ENCODE measurements at regions not wholly inside any gene's neighbourhood (a gene's known extent, or its start where the extent isn't known, plus 50 kb on each side); places are given as distances from the start of the nearest gene placed in this dataset.

DNA sequence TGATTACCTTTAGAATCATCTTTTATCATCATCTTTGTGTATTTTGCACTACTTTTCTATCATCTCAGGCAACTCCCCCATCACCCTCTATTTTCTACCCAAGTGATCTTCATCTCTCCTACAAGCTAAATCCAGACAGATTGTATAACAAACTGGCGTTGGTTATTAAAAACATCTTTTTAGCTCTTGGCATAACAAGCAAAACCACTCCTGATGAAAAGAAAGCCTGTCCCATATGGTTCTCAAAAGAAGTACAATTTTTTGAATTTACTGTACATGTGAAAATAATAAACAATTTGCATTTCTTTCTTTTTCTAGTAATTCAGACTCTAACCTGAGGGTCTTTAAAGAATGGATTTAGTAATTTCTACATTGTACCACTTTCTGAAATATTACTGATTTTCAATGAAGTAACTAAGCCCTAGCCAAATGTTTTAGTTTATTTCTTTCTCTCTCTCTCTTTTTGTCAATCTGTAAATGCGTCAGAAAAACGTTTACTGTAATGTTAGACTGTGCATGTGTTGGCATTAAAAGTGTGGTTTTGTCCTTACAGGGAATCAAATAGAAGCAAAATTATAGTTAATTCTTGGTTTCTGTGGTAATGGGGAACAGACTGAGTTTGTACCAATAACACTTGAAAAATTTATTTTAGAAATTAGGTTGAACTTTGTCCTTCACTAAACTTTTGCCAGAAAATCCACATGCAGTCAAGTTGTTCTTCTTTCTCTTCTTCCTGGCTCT, 52.5 kb upstream of the RPS23 start:
- no peak for ATAC-seq

DNA sequence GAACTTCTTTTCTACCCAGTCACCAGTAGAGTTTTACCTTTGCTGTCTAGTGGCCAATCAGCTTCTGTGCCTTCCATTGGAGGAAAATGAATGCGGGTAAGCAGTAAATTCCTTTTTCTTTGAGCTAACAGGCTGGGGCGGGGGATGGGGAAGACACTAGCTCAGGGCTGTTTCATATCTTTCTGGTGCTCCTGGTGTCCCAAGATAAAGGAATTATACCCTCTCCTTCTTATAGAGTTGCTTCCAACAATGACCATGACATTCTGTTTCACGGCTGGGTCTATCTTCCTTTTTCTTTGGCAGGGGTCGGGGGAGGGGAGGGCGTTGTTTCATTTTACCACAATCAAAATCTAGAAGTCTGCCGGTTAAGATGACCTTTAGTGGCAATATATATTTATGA, 51.2 kb upstream of the RPS23 start:
- no peak for ATAC-seq

Measured in activated CD4-positive, CD25-positive, alpha-beta regulatory T cell treated with anti-CD3 and anti-CD28 coated beads, Interleukin-2, amount 50 U/mL, for 24 hours (primary cell).